ENCODE measurements at regions not wholly inside any gene's neighbourhood (a gene's known extent, or its start where the extent isn't known, plus 50 kb on each side); places are given as distances from the start of the nearest gene placed in this dataset.

DNA sequence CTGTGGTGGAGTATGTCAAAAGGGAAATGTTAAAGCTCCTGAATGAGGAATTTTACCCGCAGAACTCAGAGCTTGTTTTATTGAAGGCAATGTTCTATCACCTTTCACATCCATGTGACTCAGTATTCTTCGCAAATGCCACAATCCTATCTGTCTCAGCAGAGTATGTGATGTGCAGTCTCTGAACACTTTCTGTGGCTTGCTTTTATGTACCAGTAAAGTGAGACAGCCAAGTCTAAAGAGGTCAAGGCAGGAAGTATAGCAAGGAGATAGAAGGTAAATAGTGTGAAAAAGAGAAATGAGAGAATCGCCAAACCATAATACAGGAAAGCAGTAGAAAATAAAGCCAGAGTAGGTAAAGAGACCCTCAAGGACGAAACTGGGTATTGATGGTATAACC lies 515.8 kb downstream of the RAB28 start:
- TF ChIP-seq, protein P1, sequence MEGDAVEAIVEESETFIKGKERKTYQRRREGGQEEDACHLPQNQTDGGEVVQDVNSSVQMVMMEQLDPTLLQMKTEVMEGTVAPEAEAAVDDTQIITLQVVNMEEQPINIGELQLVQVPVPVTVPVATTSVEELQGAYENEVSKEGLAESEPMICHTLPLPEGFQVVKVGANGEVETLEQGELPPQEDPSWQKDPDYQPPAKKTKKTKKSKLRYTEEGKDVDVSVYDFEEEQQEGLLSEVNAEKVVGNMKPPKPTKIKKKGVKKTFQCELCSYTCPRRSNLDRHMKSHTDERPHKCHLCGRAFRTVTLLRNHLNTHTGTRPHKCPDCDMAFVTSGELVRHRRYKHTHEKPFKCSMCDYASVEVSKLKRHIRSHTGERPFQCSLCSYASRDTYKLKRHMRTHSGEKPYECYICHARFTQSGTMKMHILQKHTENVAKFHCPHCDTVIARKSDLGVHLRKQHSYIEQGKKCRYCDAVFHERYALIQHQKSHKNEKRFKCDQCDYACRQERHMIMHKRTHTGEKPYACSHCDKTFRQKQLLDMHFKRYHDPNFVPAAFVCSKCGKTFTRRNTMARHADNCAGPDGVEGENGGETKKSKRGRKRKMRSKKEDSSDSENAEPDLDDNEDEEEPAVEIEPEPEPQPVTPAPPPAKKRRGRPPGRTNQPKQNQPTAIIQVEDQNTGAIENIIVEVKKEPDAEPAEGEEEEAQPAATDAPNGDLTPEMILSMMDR (IDR thresholded peaks at IDR 0.05): no peak
- TF ChIP-seq EZH2 (IDR thresholded peaks at IDR 0.05; ENCODE audit: borderline replicate concordance, insufficient read depth, low read depth, low read length, poor library complexity, severe bottlenecking): no peak

Measured in B cell (primary cell).